ENCODE measurements at regions not wholly inside any gene's neighbourhood (a gene's known extent, or its start where the extent isn't known, plus 50 kb on each side); places are given as distances from the start of the nearest gene placed in this dataset.

GRCh38 chr2:7405861-7406715, 488.9 kb downstream of the RNF144A start:
- H3K27ac ChIP-seq (ENCODE audit: low read length), result no peak overlapping the region

DNA sequence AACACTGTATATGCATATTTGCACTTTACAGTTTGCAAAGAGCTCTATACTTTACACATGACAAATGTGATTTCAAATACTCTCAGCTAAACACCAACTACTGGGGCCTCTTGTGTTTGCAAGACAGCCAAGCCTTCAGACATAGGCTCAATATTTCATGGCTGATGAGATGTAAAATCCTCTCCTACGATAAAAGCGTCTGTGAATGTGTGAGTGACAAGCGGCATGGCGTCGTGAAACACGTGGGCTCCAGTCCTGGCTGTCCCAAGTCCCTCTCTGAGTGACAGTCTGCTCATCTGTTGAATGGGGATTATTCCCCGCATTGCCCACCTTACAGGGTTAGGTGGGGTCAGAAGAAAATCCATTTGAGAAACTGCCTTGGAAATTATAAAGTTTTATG, 489.8 kb downstream of the RNF144A start:
- Histone ChIP-seq H3K27me3 (ENCODE audit: control insufficient read depth in 1 of 2, insufficient read depth in 2 of 2, low read length in 2 of 2) (peaks cover 0 to 3% of the 10 kb centered on the region in 2 donors), H3K9me3 (ENCODE audit: control insufficient read depth in 2 of 2, low read length in 2 of 2) (no peaks in the 10 kb centered on the region), H3K36me3 (ENCODE audit: control insufficient read depth in 2 of 2, insufficient read depth in 2 of 2, low read length in 2 of 2) (no peaks in the 10 kb centered on the region), H3K27ac (ENCODE audit: low read length) (no peak overlapping the region), H3K4me1 (ENCODE audit: control insufficient read depth, insufficient read depth, low read length) (no peaks in the 10 kb centered on the region), H3K4me3 (ENCODE audit: low read length in 2 of 2) (no peak overlapping the region), H3K9ac (ENCODE audit: low read length in 2 of 2) (no peak overlapping the region)

More at GRCh38 chr2:7405861-7406715, 488.9 kb downstream of the RNF144A start:
- no peaks in the 10 kb centered on the region for H3K36me3 ChIP-seq (ENCODE audit: control insufficient read depth in 2 of 2, insufficient read depth in 2 of 2, low read length in 2 of 2)
- peaks cover 0 to 3% of the 10 kb centered on the region in 2 donors for H3K27me3 ChIP-seq (ENCODE audit: control insufficient read depth in 1 of 2, insufficient read depth in 2 of 2, low read length in 2 of 2)
- H3K4me1 ChIP-seq (ENCODE audit: control insufficient read depth, insufficient read depth, low read length), result no peaks in the 10 kb centered on the region
- H3K4me3 ChIP-seq (ENCODE audit: low read length in 2 of 2), result no peak overlapping the region
- H3K9me3 ChIP-seq (ENCODE audit: control insufficient read depth in 2 of 2, low read length in 2 of 2), result no peaks in the 10 kb centered on the region
- H3K9ac ChIP-seq (ENCODE audit: low read length in 2 of 2), result no peak overlapping the region

- Histone ChIP-seq H3K27me3 (ENCODE audit: control insufficient read depth in 1 of 2, insufficient read depth in 2 of 2, low read length in 2 of 2) (peaks cover 0 to 3% of the 10 kb centered on the region in 2 donors), H3K9me3 (ENCODE audit: control insufficient read depth in 2 of 2, low read length in 2 of 2) (no peaks in the 10 kb centered on the region), H3K4me1 (ENCODE audit: control insufficient read depth, insufficient read depth, low read length) (no peaks in the 10 kb centered on the region), H3K4me3 (ENCODE audit: low read length in 2 of 2) (no peak overlapping the region), H3K36me3 (ENCODE audit: control insufficient read depth in 2 of 2, insufficient read depth in 2 of 2, low read length in 2 of 2) (no peaks in the 10 kb centered on the region), H3K9ac (ENCODE audit: low read length in 2 of 2) (no peak overlapping the region), H3K27ac (ENCODE audit: low read length) (no peak overlapping the region)
These were observed 490.9 kb downstream of the RNF144A start for GRCh38 chr2:7407906-7408680.

GRCh38 chr2:7411691-7412090, 494.5 kb downstream of the RNF144A start:
- Histone ChIP-seq H3K9me3 (ENCODE audit: control insufficient read depth in 2 of 2, low read length in 2 of 2) (no peaks in the 10 kb centered on the region), H3K9ac (ENCODE audit: low read length in 2 of 2) (no peak overlapping the region), H3K27me3 (ENCODE audit: control insufficient read depth in 1 of 2, insufficient read depth in 2 of 2, low read length in 2 of 2) (no peaks in the 10 kb centered on the region), H3K4me1 (ENCODE audit: control insufficient read depth, insufficient read depth, low read length) (no peaks in the 10 kb centered on the region), H3K27ac (ENCODE audit: low read length) (no peak overlapping the region), H3K36me3 (ENCODE audit: control insufficient read depth in 2 of 2, insufficient read depth in 2 of 2, low read length in 2 of 2) (no peaks in the 10 kb centered on the region), H3K4me3 (ENCODE audit: low read length in 2 of 2) (no peak overlapping the region)

GRCh38 chr2:7417845-7418742, 500.9 kb downstream of the RNF144A start:
- H3K9ac ChIP-seq (ENCODE audit: low read length in 2 of 2), result no peak overlapping the region
- no peaks in the 10 kb centered on the region for H3K36me3 ChIP-seq (ENCODE audit: control insufficient read depth in 2 of 2, insufficient read depth in 2 of 2, low read length in 2 of 2)
- no peak overlapping the region for H3K4me3 ChIP-seq (ENCODE audit: low read length in 2 of 2)
- H3K27me3 ChIP-seq (ENCODE audit: control insufficient read depth in 1 of 2, insufficient read depth in 2 of 2, low read length in 2 of 2), result peaks cover 0 to 2% of the 10 kb centered on the region in 2 donors
- no peaks in the 10 kb centered on the region for H3K4me1 ChIP-seq (ENCODE audit: control insufficient read depth, insufficient read depth, low read length)
- no peaks in the 10 kb centered on the region for H3K9me3 ChIP-seq (ENCODE audit: control insufficient read depth in 2 of 2, low read length in 2 of 2)
- no peak overlapping the region for H3K27ac ChIP-seq (ENCODE audit: low read length)

GRCh38 chr2:7419186-7419585, 502.0 kb downstream of the RNF144A start:
- Histone ChIP-seq H3K4me3 (ENCODE audit: low read length in 2 of 2) (no peak overlapping the region), H3K27ac (ENCODE audit: low read length) (no peak overlapping the region), H3K36me3 (ENCODE audit: control insufficient read depth in 2 of 2, insufficient read depth in 2 of 2, low read length in 2 of 2) (no peaks in the 10 kb centered on the region), H3K27me3 (ENCODE audit: control insufficient read depth in 1 of 2, insufficient read depth in 2 of 2, low read length in 2 of 2) (peaks cover 0 to 2% of the 10 kb centered on the region in 2 donors), H3K4me1 (ENCODE audit: control insufficient read depth, insufficient read depth, low read length) (no peaks in the 10 kb centered on the region), H3K9ac (ENCODE audit: low read length in 2 of 2) (no peak overlapping the region), H3K9me3 (ENCODE audit: control insufficient read depth in 2 of 2, low read length in 2 of 2) (no peaks in the 10 kb centered on the region)

GRCh38 chr2:7419814-7420311, 502.7 kb downstream of the RNF144A start:
- Histone ChIP-seq H3K4me3 (ENCODE audit: low read length in 2 of 2) (no peak overlapping the region), H3K9ac (ENCODE audit: low read length in 2 of 2) (no peak overlapping the region), H3K9me3 (ENCODE audit: control insufficient read depth in 2 of 2, low read length in 2 of 2) (no peaks in the 10 kb centered on the region), H3K27me3 (ENCODE audit: control insufficient read depth in 1 of 2, insufficient read depth in 2 of 2, low read length in 2 of 2) (peaks cover 0 to 2% of the 10 kb centered on the region in 2 donors), H3K4me1 (ENCODE audit: control insufficient read depth, insufficient read depth, low read length) (no peaks in the 10 kb centered on the region), H3K27ac (ENCODE audit: low read length) (no peak overlapping the region), H3K36me3 (ENCODE audit: control insufficient read depth in 2 of 2, insufficient read depth in 2 of 2, low read length in 2 of 2) (no peaks in the 10 kb centered on the region)

DNA sequence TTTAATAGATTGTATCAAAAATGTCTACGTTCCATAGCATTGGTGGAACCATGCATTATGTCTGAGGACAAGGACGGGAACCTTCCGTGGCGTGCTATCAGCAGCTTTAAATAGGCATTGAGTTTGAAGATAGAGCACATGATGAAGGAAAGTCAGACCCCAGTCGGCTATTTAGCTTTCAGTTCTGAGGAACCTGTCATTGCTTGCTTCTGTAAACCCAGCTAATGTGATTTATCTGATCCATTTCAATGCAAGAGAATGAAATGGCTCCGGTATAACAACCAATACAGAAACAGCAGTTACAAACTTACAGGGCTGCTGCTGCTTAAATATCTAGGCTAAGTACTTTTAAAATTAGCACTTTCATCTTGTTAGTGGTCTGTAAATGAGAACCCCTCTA, 503.3 kb downstream of the RNF144A start:
- Histone ChIP-seq H3K27ac (ENCODE audit: low read length) (no peak overlapping the region), H3K4me1 (ENCODE audit: control insufficient read depth, insufficient read depth, low read length) (no peaks in the 10 kb centered on the region), H3K27me3 (ENCODE audit: control insufficient read depth in 1 of 2, insufficient read depth in 2 of 2, low read length in 2 of 2) (peaks cover 0 to 2% of the 10 kb centered on the region in 2 donors), H3K36me3 (ENCODE audit: control insufficient read depth in 2 of 2, insufficient read depth in 2 of 2, low read length in 2 of 2) (no peaks in the 10 kb centered on the region), H3K4me3 (ENCODE audit: low read length in 2 of 2) (no peak overlapping the region), H3K9ac (ENCODE audit: low read length in 2 of 2) (no peak overlapping the region), H3K9me3 (ENCODE audit: control insufficient read depth in 2 of 2, low read length in 2 of 2) (no peaks in the 10 kb centered on the region)

GRCh38 chr2:7424481-7424880, 507.3 kb downstream of the RNF144A start:
- H3K36me3 ChIP-seq (ENCODE audit: control insufficient read depth in 2 of 2, insufficient read depth in 2 of 2, low read length in 2 of 2), result no peaks in the 10 kb centered on the region
- H3K9ac ChIP-seq (ENCODE audit: low read length in 2 of 2), result no peak overlapping the region
- H3K4me3 ChIP-seq (ENCODE audit: low read length in 2 of 2), result no peak overlapping the region
- H3K27ac ChIP-seq (ENCODE audit: low read length), result no peak overlapping the region
- peaks cover 0 to 2% of the 10 kb centered on the region in 2 donors for H3K27me3 ChIP-seq (ENCODE audit: control insufficient read depth in 1 of 2, insufficient read depth in 2 of 2, low read length in 2 of 2)
- H3K4me1 ChIP-seq (ENCODE audit: control insufficient read depth, insufficient read depth, low read length), result no peaks in the 10 kb centered on the region
- no peaks in the 10 kb centered on the region for H3K9me3 ChIP-seq (ENCODE audit: control insufficient read depth in 2 of 2, low read length in 2 of 2)

Data from stomach smooth muscle (tissue), 2 donors.